Right cardiac atrium (tissue), 5 donors: ENCODE measurements at regions not wholly inside any gene's neighbourhood (a gene's known extent, or its start where the extent isn't known, plus 50 kb on each side); places are given as distances from the start of the nearest gene placed in this dataset.

ENCODE experiments used
- ATAC-seq, 2 donors: fragments of 200-7000 bp; cut with Tn5 transposase; one replicate each; pipeline versions ENCODE4 v1.8.0 to v1.9.1; 2020; ENCODE audit warnings: moderate library complexity in 2 of 2, mild to moderate bottlenecking in 1 of 2
- DNase-seq, 3 donors: peaks; one replicate each; pipeline ENCODE4 v3.0.0-alpha.2; 2020
- H3K27ac ChIP-seq: one replicate; pipeline ENCODE4 v1.5.1; 2013; ENCODE audit warnings: mild to moderate bottlenecking, low read length, control low read depth, moderate library complexity
- H3K27me3 ChIP-seq: one replicate; pipeline ENCODE4 v1.6.1; 2013; ENCODE audit not compliant: control insufficient read depth, insufficient read depth
- H3K4me1 ChIP-seq: one replicate; pipeline ENCODE4 v1.6.1; 2013; ENCODE audit warnings: low read length; ENCODE audit not compliant: control insufficient read depth, insufficient read depth
- H3K4me3 ChIP-seq: one replicate; pipeline ENCODE4 v1.5.1; 2013; ENCODE audit warnings: low read length, control low read depth
- H3K9me3 ChIP-seq: one replicate; pipeline ENCODE4 v1.6.1; 2013; ENCODE audit warnings: low read length; ENCODE audit not compliant: control insufficient read depth
- WGBS: extraction: QIAGEN DNeasy Blood & Tissue Kit; methylation state at CpG from one replicate; pipeline ENCODE4 v1.1.7; 2013; 5-methylcytosine and 5-hydroxymethylcytosine counted together
- intact Hi-C, 4 donors: fragments of 100-400 bp; cut with DNase I; formaldehyde crosslinking; loops; one replicate each; pipeline versions ENCODE4 v1.11.0 to v1.14.0; 2022 to 2023
- donor health status: healthy with polysubstance abuse.
- donor health status: DM: no; HTN: yes; CAD: no.
- donor health status: DM: no; HTN: no; CAD: no.
- donor health status: DM: no; HTN: yes; CAD: no; lungs with severe emphysema.
- donor health status: DM: yes; HTN: yes; CAD: no.

GRCh38 chr20:47875297-47876025 lies 90.2 kb upstream of the SULF2 start:
- intact Hi-C loops: no loop called here
- Histone ChIP-seq H3K27ac (no peak overlapping the region), H3K4me3 (no peak overlapping the region), H3K9me3 (no peaks in the 10 kb centered on the region), H3K4me1 (no peaks in the 10 kb centered on the region), H3K27me3 (no peaks in the 10 kb centered on the region)
- 52% methylated on average over 13 of the region's 13 CpGs for WGBS
- DNase-seq: no peak
- no peak for ATAC-seq

GRCh38 chr20:47872341-47872740 lies 87.1 kb upstream of the SULF2 start:
- intact Hi-C loops: no loop called here
- H3K27ac ChIP-seq: no peak overlapping the region
- ATAC-seq: no peak

GRCh38 chr20:47870475-47870874 lies 85.2 kb upstream of the SULF2 start:
- Histone ChIP-seq H3K9me3 (no peaks in the 10 kb centered on the region), H3K4me3 (no peak overlapping the region), H3K27me3 (no peaks in the 10 kb centered on the region), H3K27ac (no peak overlapping the region), H3K4me1 (no peaks in the 10 kb centered on the region)
- 86% methylated on average over 2 of the region's 2 CpGs for WGBS
- intact Hi-C loops: no loop called here
- DNase-seq (no peak), ATAC-seq (no peak)

More at GRCh38 chr20:47872341-47872740, 87.1 kb upstream of the SULF2 start:
- Histone ChIP-seq H3K9me3 (no peaks in the 10 kb centered on the region), H3K4me3 (no peak overlapping the region), H3K27me3 (no peaks in the 10 kb centered on the region), H3K4me1 (no peaks in the 10 kb centered on the region)
- no peak for DNase-seq
- 59% methylated on average over 9 of the region's 9 CpGs for WGBS

GRCh38 chr20:47868744-47869143 lies 83.5 kb upstream of the SULF2 start:
- intact Hi-C loops: no loop called here
- no peaks in the 10 kb centered on the region for H3K9me3 ChIP-seq
- no peak overlapping the region for H3K27ac ChIP-seq
- DNase-seq (no peak), ATAC-seq (no peak)
- no peaks in the 10 kb centered on the region for H3K27me3 ChIP-seq
- WGBS: 90% methylated on average over 14 of the region's 14 CpGs
- no peaks in the 10 kb centered on the region for H3K4me1 ChIP-seq
- no peak overlapping the region for H3K4me3 ChIP-seq

GRCh38 chr20:47868236-47868635 lies 83.0 kb upstream of the SULF2 start:
- Histone ChIP-seq H3K27me3 (no peaks in the 10 kb centered on the region), H3K9me3 (no peaks in the 10 kb centered on the region), H3K4me1 (no peaks in the 10 kb centered on the region), H3K4me3 (no peak overlapping the region), H3K27ac (no peak overlapping the region)
- no peak for DNase-seq
- ATAC-seq: no peak
- intact Hi-C loops: no loop called here
- WGBS: 75% methylated on average over 11 of the region's 11 CpGs

GRCh38 chr20:47867831-47868230 lies 82.5 kb upstream of the SULF2 start:
- ATAC-seq: no peak
- Histone ChIP-seq H3K9me3 (no peaks in the 10 kb centered on the region), H3K27ac (no peak overlapping the region), H3K27me3 (no peaks in the 10 kb centered on the region), H3K4me1 (no peaks in the 10 kb centered on the region), H3K4me3 (no peak overlapping the region)
- WGBS: 81% methylated on average over 15 of the region's 15 CpGs
- DNase-seq: no peak
- intact Hi-C loops: no loop called here

- DNase-seq: no peak
- intact Hi-C loops: no loop called here
- ATAC-seq: no peak
- H3K27ac ChIP-seq: no peak overlapping the region
- H3K4me1 ChIP-seq: no peaks in the 10 kb centered on the region
- no peaks in the 10 kb centered on the region for H3K9me3 ChIP-seq
- no peak overlapping the region for H3K4me3 ChIP-seq
- H3K27me3 ChIP-seq: no peaks in the 10 kb centered on the region
- 87% methylated on average over 10 of the region's 10 CpGs for WGBS
Measured at GRCh38 chr20:47866480-47866879, 81.2 kb upstream of the SULF2 start.

- Histone ChIP-seq H3K4me1 (no peaks in the 10 kb centered on the region), H3K9me3 (no peaks in the 10 kb centered on the region), H3K4me3 (no peak overlapping the region), H3K27me3 (no peaks in the 10 kb centered on the region), H3K27ac (no peak overlapping the region)
- WGBS: 71% methylated on average over 9 of the region's 9 CpGs
- DNase-seq: no peak
- intact Hi-C loops: no loop called here
- no peak for ATAC-seq
Measured at GRCh38 chr20:47865912-47866311, 80.6 kb upstream of the SULF2 start.

GRCh38 chr20:47865451-47865850 lies 80.2 kb upstream of the SULF2 start:
- 78% methylated on average over 5 of the region's 5 CpGs for WGBS
- Histone ChIP-seq H3K9me3 (no peaks in the 10 kb centered on the region), H3K27me3 (no peaks in the 10 kb centered on the region), H3K27ac (no peak overlapping the region), H3K4me1 (no peaks in the 10 kb centered on the region), H3K4me3 (no peak overlapping the region)
- ATAC-seq: no peak
- DNase-seq: no peak
- intact Hi-C loops: no loop called here

- DNase-seq: no peak
- no peaks in the 10 kb centered on the region for H3K4me1 ChIP-seq
- H3K27ac ChIP-seq: no peak overlapping the region
- intact Hi-C loops: no loop called here
- H3K27me3 ChIP-seq: no peaks in the 10 kb centered on the region
- ATAC-seq: no peak
- WGBS: 81% methylated on average over 2 of the region's 2 CpGs
- H3K9me3 ChIP-seq: no peaks in the 10 kb centered on the region
- H3K4me3 ChIP-seq: no peak overlapping the region
Measured at GRCh38 chr20:47863981-47864380, 78.7 kb upstream of the SULF2 start.

- Histone ChIP-seq H3K4me3 (no peak overlapping the region), H3K4me1 (no peaks in the 10 kb centered on the region), H3K27me3 (no peaks in the 10 kb centered on the region), H3K9me3 (no peaks in the 10 kb centered on the region), H3K27ac (no peak overlapping the region)
- no peak for ATAC-seq
- 73% methylated on average over 3 of the region's 3 CpGs for WGBS
- DNase-seq: no peak
- intact Hi-C loops: no loop called here
Measured at GRCh38 chr20:47863315-47863965, 78.2 kb upstream of the SULF2 start.
